ENCODE measurements at regions not wholly inside any gene's neighbourhood (a gene's known extent, or its start where the extent isn't known, plus 50 kb on each side); places are given as distances from the start of the nearest gene placed in this dataset.

GRCh38 chr1:5200006-5200405, 545.6 kb downstream of the AJAP1 start:
- no peak for DNase-seq
- ATAC-seq (ENCODE audit: poor library complexity): no peak
- intact Hi-C loops (cut with DNase I): no loop called here

GRCh38 chr1:5198328-5198727, 543.9 kb downstream of the AJAP1 start:
- intact Hi-C loops (cut with DNase I): no loop called here
- DNase-seq: no peak
- no peak for ATAC-seq (ENCODE audit: poor library complexity)

GRCh38 chr1:5191470-5191869, 537.1 kb downstream of the AJAP1 start:
- no peak for ATAC-seq (ENCODE audit: poor library complexity)
- intact Hi-C loops (cut with DNase I): no loop called here
- DNase-seq: no peak

GRCh38 chr1:5189384-5189783, 535.0 kb downstream of the AJAP1 start:
- DNase-seq (no peak), ATAC-seq (ENCODE audit: poor library complexity) (no peak)
- intact Hi-C loops (cut with DNase I): no loop called here

- no peak for DNase-seq
- no peak for ATAC-seq (ENCODE audit: poor library complexity)
These were observed 511.4 kb downstream of the AJAP1 start for GRCh38 chr1:5165762-5166161.

GRCh38 chr1:5164158-5164557, 509.7 kb downstream of the AJAP1 start:
- DNase-seq (no peak), ATAC-seq (ENCODE audit: poor library complexity) (no peak)

More at GRCh38 chr1:5165762-5166161, 511.4 kb downstream of the AJAP1 start:
- intact Hi-C loops (cut with DNase I): no loop called here

GRCh38 chr1:5161372-5161771, 507.0 kb downstream of the AJAP1 start:
- intact Hi-C loops (cut with DNase I): no loop called here
- DNase-seq: no peak
- no peak for ATAC-seq (ENCODE audit: poor library complexity)

More at GRCh38 chr1:5164158-5164557, 509.7 kb downstream of the AJAP1 start:
- intact Hi-C loops (cut with DNase I): no loop called here

- intact Hi-C loops (cut with DNase I): no loop called here
- DNase-seq: no peak
- ATAC-seq (ENCODE audit: poor library complexity): no peak
These were observed 502.8 kb downstream of the AJAP1 start for GRCh38 chr1:5157175-5157574.

GRCh38 chr1:5156416-5157120, 502.2 kb downstream of the AJAP1 start:
- DNase-seq (no peak), ATAC-seq (ENCODE audit: poor library complexity) (no peak)
- intact Hi-C loops (cut with DNase I): no loop called here

GRCh38 chr1:5151511-5151910, 497.1 kb downstream of the AJAP1 start:
- ATAC-seq (ENCODE audit: poor library complexity) (no peak), DNase-seq (no peak)

GRCh38 chr1:5150191-5150590, 495.8 kb downstream of the AJAP1 start:
- no peak for ATAC-seq (ENCODE audit: poor library complexity)
- intact Hi-C loops (cut with DNase I): no loop called here
- no peak for DNase-seq

More at GRCh38 chr1:5151511-5151910, 497.1 kb downstream of the AJAP1 start:
- intact Hi-C loops (cut with DNase I): no loop called here

- intact Hi-C loops (cut with DNase I): no loop called here
- DNase-seq: no peak
- ATAC-seq (ENCODE audit: poor library complexity): no peak
These were observed 493.4 kb downstream of the AJAP1 start for GRCh38 chr1:5147806-5148205.

GRCh38 chr1:5142389-5142788, 488.0 kb downstream of the AJAP1 start:
- ATAC-seq (ENCODE audit: poor library complexity) (no peak), DNase-seq (no peak)
- intact Hi-C loops (cut with DNase I): no loop called here

- no peak for ATAC-seq (ENCODE audit: poor library complexity)
- intact Hi-C loops (cut with DNase I): no loop called here
- no peak for DNase-seq
These were observed 487.3 kb downstream of the AJAP1 start for GRCh38 chr1:5141750-5142149.

GRCh38 chr1:5140962-5141361, 486.6 kb downstream of the AJAP1 start:
- ATAC-seq (ENCODE audit: poor library complexity): no peak
- intact Hi-C loops (cut with DNase I): no loop called here
- no peak for DNase-seq

- intact Hi-C loops (cut with DNase I): no loop called here
- ATAC-seq (ENCODE audit: poor library complexity): no peak
These were observed 485.7 kb downstream of the AJAP1 start for GRCh38 chr1:5140136-5140535.

GRCh38 chr1:5129746-5130355, 475.4 kb downstream of the AJAP1 start:
- intact Hi-C loops (cut with DNase I): no loop called here
- DNase-seq: no peak
- ATAC-seq (ENCODE audit: poor library complexity): no peak

More at GRCh38 chr1:5140136-5140535, 485.7 kb downstream of the AJAP1 start:
- no peak for DNase-seq

- no peak for DNase-seq
- intact Hi-C loops (cut with DNase I): no loop called here
- ATAC-seq (ENCODE audit: poor library complexity): no peak
These were observed 470.8 kb downstream of the AJAP1 start for GRCh38 chr1:5125208-5125607.

- ATAC-seq (ENCODE audit: poor library complexity) (no peak), DNase-seq (no peak)
- intact Hi-C loops (cut with DNase I): no loop called here
These were observed 466.1 kb downstream of the AJAP1 start for GRCh38 chr1:5120559-5120958.

GRCh38 chr1:5119366-5120234, 465.2 kb downstream of the AJAP1 start:
- intact Hi-C loops (cut with DNase I): no loop called here
- ATAC-seq (ENCODE audit: poor library complexity) (no peak), DNase-seq (no peak)
